ENCODE measurements at regions not wholly inside any gene's neighbourhood (a gene's known extent, or its start where the extent isn't known, plus 50 kb on each side); places are given as distances from the start of the nearest gene placed in this dataset.

DNA sequence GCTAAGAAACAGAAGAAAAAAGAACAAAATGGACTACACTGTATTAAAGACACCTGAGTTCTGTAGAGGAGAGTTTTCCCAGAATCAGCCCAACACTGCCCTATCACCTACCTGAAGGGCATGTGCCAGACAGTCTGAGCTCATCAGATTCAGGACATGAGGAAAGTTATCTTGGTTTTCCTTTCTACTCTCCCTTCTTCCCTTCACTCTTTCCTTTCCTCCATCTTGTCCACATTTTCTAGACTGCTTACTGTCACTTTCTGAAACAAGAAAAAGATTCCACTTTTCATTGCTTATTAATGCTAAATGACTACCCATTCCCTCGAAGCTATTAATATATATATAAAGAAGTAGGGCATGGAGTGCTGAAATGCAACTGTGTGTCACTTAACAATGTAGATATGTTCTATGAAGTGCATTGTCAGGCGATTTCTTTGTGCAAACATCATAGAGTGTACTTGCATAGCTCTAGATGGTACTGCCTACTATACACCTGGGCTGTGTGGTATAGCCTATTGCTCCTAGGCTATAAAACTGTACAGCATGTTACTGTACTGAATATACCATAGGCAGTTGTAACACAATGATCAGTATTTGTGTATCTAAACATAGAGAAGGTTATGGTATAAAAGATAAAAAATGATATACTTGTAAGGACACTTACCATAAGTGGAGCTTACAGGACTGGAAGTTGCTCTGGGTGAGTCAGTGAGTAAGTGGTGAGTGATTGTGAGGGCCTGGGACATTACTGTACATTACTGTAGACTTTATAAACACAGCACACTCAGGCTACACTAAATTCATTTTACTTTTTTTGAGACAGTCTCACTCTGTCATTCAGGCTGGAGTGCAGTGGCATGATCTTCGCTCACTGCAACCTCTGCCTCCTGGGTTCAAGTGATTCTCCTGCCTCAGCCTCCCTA is 145.5 kb upstream of the ITGA6 start:
- Histone ChIP-seq H3K4me1 (ENCODE audit: control insufficient read depth, insufficient read depth, low read length) (peaks cover 40% of the 10 kb centered on the region), H3K36me3 (ENCODE audit: insufficient read depth, low read length) (no peaks in the 10 kb centered on the region), H3K9me3 (replicated peaks; ENCODE audit: low read length) (no peaks in the 10 kb centered on the region), H3K4me3 (ENCODE audit: low read length) (no peak overlapping the region), H3K4me2 (ENCODE audit: low read length) (no peak overlapping the region), H3K9ac (ENCODE audit: low read depth, low read length) (peak overlapping the region; percentile 53), H3K27me3 (ENCODE audit: control insufficient read depth, insufficient read depth, low read length) (no peaks in the 10 kb centered on the region)

- H3K4me1 ChIP-seq (ENCODE audit: control insufficient read depth, insufficient read depth, low read length) = peaks cover 42% of the 10 kb centered on the region
- H3K4me2 ChIP-seq (ENCODE audit: low read length) = peak overlapping the region; percentile 38
- H3K36me3 ChIP-seq (ENCODE audit: insufficient read depth, low read length) = no peaks in the 10 kb centered on the region
- H3K9ac ChIP-seq (ENCODE audit: low read depth, low read length) = peak overlapping the region; percentile 56
- no peaks in the 10 kb centered on the region for H3K9me3 ChIP-seq (replicated peaks; ENCODE audit: low read length)
- no peak overlapping the region for H3K4me3 ChIP-seq (ENCODE audit: low read length)
- no peaks in the 10 kb centered on the region for H3K27me3 ChIP-seq (ENCODE audit: control insufficient read depth, insufficient read depth, low read length)
Observed at GRCh38 chr2:172282944-172283343, 144.4 kb upstream of the ITGA6 start.

DNA sequence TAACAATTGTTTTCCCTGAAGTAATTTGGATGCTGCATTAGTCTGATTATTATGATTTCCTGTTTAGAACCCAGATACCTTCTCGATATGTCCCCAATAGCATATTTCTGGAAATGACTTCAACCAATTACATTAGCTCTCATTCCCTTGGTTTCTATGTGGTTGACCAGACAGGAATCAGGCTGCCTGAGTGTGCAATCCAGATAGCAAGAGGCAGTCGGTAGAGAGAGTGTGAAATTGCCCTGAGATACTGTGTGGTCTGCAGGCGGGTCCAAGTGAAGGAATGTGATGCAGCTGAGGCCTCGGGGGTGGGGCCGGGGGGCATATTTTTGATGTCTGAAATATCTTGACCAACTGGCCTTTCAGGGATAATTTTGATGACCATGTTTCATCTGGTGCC is 143.9 kb upstream of the ITGA6 start:
- peaks cover 46% of the 10 kb centered on the region for H3K4me1 ChIP-seq (ENCODE audit: control insufficient read depth, insufficient read depth, low read length)
- peak overlapping the region; percentile 56 for H3K9ac ChIP-seq (ENCODE audit: low read depth, low read length)
- H3K27me3 ChIP-seq (ENCODE audit: control insufficient read depth, insufficient read depth, low read length) = no peaks in the 10 kb centered on the region
- H3K4me3 ChIP-seq (ENCODE audit: low read length) = peak overlapping the region; percentile 0
- H3K4me2 ChIP-seq (ENCODE audit: low read length) = peak overlapping the region; percentile 38
- H3K36me3 ChIP-seq (ENCODE audit: insufficient read depth, low read length) = no peaks in the 10 kb centered on the region
- no peaks in the 10 kb centered on the region for H3K9me3 ChIP-seq (replicated peaks; ENCODE audit: low read length)

DNA sequence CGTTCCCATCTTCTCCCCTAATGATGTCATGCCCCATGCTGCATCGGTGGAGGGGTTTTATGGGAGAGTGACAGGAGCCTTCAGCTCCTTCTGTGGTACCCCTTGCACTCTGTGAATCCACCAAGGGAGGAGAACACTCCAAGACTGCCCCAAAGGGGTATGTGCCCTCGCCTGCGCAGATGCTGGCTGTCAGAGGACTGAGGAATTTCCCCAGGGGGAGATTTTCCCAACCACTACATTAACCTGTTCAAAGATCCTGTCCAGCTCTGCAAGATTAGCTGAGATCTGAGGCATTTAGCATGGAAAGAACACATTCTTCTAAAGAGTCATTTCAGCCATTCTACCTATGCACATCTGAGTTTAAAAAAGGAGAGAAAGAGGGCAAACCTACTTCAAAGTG is 143.2 kb upstream of the ITGA6 start:
- Histone ChIP-seq H3K4me1 (ENCODE audit: control insufficient read depth, insufficient read depth, low read length) (peaks cover 46% of the 10 kb centered on the region), H3K4me3 (ENCODE audit: low read length) (no peak overlapping the region), H3K4me2 (ENCODE audit: low read length) (no peak overlapping the region), H3K36me3 (ENCODE audit: insufficient read depth, low read length) (no peaks in the 10 kb centered on the region), H3K9me3 (replicated peaks; ENCODE audit: low read length) (no peaks in the 10 kb centered on the region), H3K27me3 (ENCODE audit: control insufficient read depth, insufficient read depth, low read length) (no peaks in the 10 kb centered on the region), H3K9ac (ENCODE audit: low read depth, low read length) (no peak overlapping the region)

- Histone ChIP-seq H3K4me1 (ENCODE audit: control insufficient read depth, insufficient read depth, low read length) (peaks cover 46% of the 10 kb centered on the region), H3K9ac (ENCODE audit: low read depth, low read length) (peak overlapping the region; percentile 40)
Observed at GRCh38 chr2:172285010-172285621, 142.3 kb upstream of the ITGA6 start.

DNA sequence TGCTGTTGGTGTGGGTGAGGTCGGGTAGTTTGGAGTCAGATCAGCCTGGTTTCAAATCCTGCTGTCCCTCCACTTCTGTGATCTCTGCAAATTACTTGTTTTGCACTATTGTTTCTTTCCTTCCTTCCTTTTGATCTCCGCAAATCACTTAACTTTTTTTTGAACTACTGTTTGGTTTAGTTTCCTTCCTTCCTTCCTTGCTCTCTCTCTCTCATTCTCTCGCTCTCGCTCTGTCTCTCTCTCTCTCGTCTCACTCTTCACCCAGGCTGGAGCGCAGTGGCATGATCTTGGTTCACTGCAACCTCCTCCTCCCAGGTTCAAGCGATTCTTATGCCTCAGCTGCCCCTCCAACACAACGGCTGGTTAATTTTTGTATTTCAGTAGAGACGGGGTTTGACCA is 141.6 kb upstream of the ITGA6 start:
- Histone ChIP-seq H3K9ac (ENCODE audit: low read depth, low read length) (peak overlapping the region; percentile 25), H3K4me1 (ENCODE audit: control insufficient read depth, insufficient read depth, low read length) (peaks cover 46% of the 10 kb centered on the region), H3K4me2 (ENCODE audit: low read length) (peak overlapping the region; percentile 0), H3K9me3 (replicated peaks; ENCODE audit: low read length) (no peaks in the 10 kb centered on the region), H3K36me3 (ENCODE audit: insufficient read depth, low read length) (no peaks in the 10 kb centered on the region), H3K27me3 (ENCODE audit: control insufficient read depth, insufficient read depth, low read length) (no peaks in the 10 kb centered on the region), H3K4me3 (ENCODE audit: low read length) (no peak overlapping the region)

More at GRCh38 chr2:172285010-172285621, 142.3 kb upstream of the ITGA6 start:
- no peaks in the 10 kb centered on the region for H3K27me3 ChIP-seq (ENCODE audit: control insufficient read depth, insufficient read depth, low read length)
- H3K4me3 ChIP-seq (ENCODE audit: low read length) = no peak overlapping the region
- H3K36me3 ChIP-seq (ENCODE audit: insufficient read depth, low read length) = no peaks in the 10 kb centered on the region
- H3K4me2 ChIP-seq (ENCODE audit: low read length) = peak overlapping the region; percentile 27
- no peaks in the 10 kb centered on the region for H3K9me3 ChIP-seq (replicated peaks; ENCODE audit: low read length)

DNA sequence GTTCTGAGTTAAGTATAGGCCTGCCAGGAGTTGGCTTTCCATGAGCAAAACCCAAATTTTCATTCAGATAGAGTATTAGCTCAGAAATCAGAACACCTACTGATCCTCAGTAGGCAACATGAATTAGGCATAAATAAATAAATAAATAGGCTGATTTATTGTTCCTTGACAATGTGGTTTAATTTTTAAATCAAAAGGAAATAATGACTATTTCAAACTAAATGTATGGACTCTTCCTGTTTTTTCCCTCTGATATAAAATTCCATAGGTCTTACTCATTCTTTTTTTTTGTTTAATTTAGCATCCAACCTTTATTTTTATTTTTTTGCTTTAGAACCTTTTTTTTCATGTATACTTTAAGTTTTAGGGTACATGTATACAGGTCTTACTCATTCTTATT is 140.2 kb upstream of the ITGA6 start:
- Histone ChIP-seq H3K9ac (ENCODE audit: low read depth, low read length) (no peak overlapping the region), H3K4me1 (ENCODE audit: control insufficient read depth, insufficient read depth, low read length) (peaks cover 39% of the 10 kb centered on the region)

GRCh38 chr2:172287605-172288315 is 139.6 kb upstream of the ITGA6 start:
- Histone ChIP-seq H3K27me3 (ENCODE audit: control insufficient read depth, insufficient read depth, low read length) (no peaks in the 10 kb centered on the region), H3K9ac (ENCODE audit: low read depth, low read length) (no peak overlapping the region), H3K9me3 (replicated peaks; ENCODE audit: low read length) (no peaks in the 10 kb centered on the region), H3K36me3 (ENCODE audit: insufficient read depth, low read length) (no peaks in the 10 kb centered on the region), H3K4me2 (ENCODE audit: low read length) (no peak overlapping the region), H3K4me1 (ENCODE audit: control insufficient read depth, insufficient read depth, low read length) (peaks cover 35% of the 10 kb centered on the region), H3K4me3 (ENCODE audit: low read length) (no peak overlapping the region)

More for the DNA sequence above, 140.2 kb upstream of the ITGA6 start:
- Histone ChIP-seq H3K4me2 (ENCODE audit: low read length) (no peak overlapping the region), H3K4me3 (ENCODE audit: low read length) (no peak overlapping the region), H3K9me3 (replicated peaks; ENCODE audit: low read length) (no peaks in the 10 kb centered on the region), H3K27me3 (ENCODE audit: control insufficient read depth, insufficient read depth, low read length) (no peaks in the 10 kb centered on the region), H3K36me3 (ENCODE audit: insufficient read depth, low read length) (no peaks in the 10 kb centered on the region)

DNA sequence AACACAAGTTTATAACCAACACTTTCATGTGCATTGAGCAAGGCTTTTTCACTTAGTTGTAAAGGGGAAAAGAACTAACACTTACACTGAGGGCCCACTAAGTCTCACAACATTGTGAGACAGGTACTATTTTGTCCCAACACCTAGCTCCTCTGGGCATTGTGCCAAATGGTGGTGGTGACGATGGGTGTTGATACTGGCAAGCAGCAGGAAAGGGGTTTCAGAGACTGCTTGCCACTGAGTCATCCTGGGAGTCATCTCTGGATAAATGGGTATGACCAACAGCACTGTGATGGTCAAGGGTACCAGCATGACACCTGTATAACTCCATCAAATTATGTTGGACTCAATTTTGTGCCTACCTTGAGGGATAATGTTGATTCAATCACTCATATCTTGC is 138.8 kb upstream of the ITGA6 start:
- Histone ChIP-seq H3K27me3 (ENCODE audit: control insufficient read depth, insufficient read depth, low read length) (no peaks in the 10 kb centered on the region), H3K9ac (ENCODE audit: low read depth, low read length) (no peak overlapping the region), H3K36me3 (ENCODE audit: insufficient read depth, low read length) (no peaks in the 10 kb centered on the region), H3K4me2 (ENCODE audit: low read length) (no peak overlapping the region), H3K4me3 (ENCODE audit: low read length) (no peak overlapping the region), H3K9me3 (replicated peaks; ENCODE audit: low read length) (no peaks in the 10 kb centered on the region), H3K4me1 (ENCODE audit: control insufficient read depth, insufficient read depth, low read length) (peaks cover 28% of the 10 kb centered on the region)

DNA sequence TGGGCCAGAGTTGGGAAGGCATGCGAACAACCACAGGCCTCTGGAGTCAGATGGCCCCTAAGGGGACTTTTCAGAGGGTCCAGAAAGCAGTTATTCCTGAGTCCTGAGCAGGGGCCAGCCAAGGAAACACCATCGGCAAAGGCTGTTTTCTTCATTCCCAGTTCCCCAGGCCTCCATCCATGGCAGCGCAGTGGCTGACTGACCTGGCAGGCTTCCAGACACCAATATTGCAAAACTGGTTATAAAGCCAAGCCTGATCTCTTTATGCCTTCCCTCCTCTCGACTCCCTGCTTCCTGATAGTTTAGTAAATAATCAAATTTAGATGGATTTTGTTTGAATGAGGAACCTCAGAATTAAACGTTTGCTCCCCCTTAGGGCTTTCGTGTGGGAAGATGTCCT is 133.4 kb upstream of the ITGA6 start:
- H3K4me3 ChIP-seq (ENCODE audit: low read length) = no peak overlapping the region
- no peaks in the 10 kb centered on the region for H3K4me1 ChIP-seq (ENCODE audit: control insufficient read depth, insufficient read depth, low read length)
- no peaks in the 10 kb centered on the region for H3K36me3 ChIP-seq (ENCODE audit: insufficient read depth, low read length)
- no peak overlapping the region for H3K9ac ChIP-seq (ENCODE audit: low read depth, low read length)
- no peak overlapping the region for H3K4me2 ChIP-seq (ENCODE audit: low read length)
- H3K27me3 ChIP-seq (ENCODE audit: control insufficient read depth, insufficient read depth, low read length) = peaks cover 13% of the 10 kb centered on the region
- H3K9me3 ChIP-seq (replicated peaks; ENCODE audit: low read length) = no peaks in the 10 kb centered on the region

- H3K36me3 ChIP-seq (ENCODE audit: insufficient read depth, low read length) = no peaks in the 10 kb centered on the region
- no peak overlapping the region for H3K4me2 ChIP-seq (ENCODE audit: low read length)
- H3K4me1 ChIP-seq (ENCODE audit: control insufficient read depth, insufficient read depth, low read length) = peaks cover 3% of the 10 kb centered on the region
- no peak overlapping the region for H3K4me3 ChIP-seq (ENCODE audit: low read length)
- peaks cover 13% of the 10 kb centered on the region for H3K27me3 ChIP-seq (ENCODE audit: control insufficient read depth, insufficient read depth, low read length)
- H3K9me3 ChIP-seq (replicated peaks; ENCODE audit: low read length) = no peaks in the 10 kb centered on the region
- H3K9ac ChIP-seq (ENCODE audit: low read depth, low read length) = no peak overlapping the region
Observed at GRCh38 chr2:172294983-172295382, 132.4 kb upstream of the ITGA6 start.

Measured in skeletal muscle satellite cell (primary cell).